OCI-LY3 (cell line): ENCODE measurements at regions not wholly inside any gene's neighbourhood (a gene's known extent, or its start where the extent isn't known, plus 50 kb on each side); places are given as distances from the start of the nearest gene placed in this dataset.

Experiments
- EZH2phosphoT487 ChIP-seq: fragments of 200-600 bp; shearing (Covaris generic); IDR thresholded peaks from 2 replicates; pipeline ENCODE4 v1.6.1; 2018; ENCODE audit warnings: antibody characterized with exemption, mixed run types, low read depth
- TF ChIP-seq, protein P1 (sequence below): fragments of 200-600, 300-600 bp; sonication (generic); IDR thresholded peaks from 2 replicates; pipeline ENCODE4 v1.5.1; 2014; ENCODE audit warnings: antibody characterized with exemption, low read length, low read depth

DNA sequence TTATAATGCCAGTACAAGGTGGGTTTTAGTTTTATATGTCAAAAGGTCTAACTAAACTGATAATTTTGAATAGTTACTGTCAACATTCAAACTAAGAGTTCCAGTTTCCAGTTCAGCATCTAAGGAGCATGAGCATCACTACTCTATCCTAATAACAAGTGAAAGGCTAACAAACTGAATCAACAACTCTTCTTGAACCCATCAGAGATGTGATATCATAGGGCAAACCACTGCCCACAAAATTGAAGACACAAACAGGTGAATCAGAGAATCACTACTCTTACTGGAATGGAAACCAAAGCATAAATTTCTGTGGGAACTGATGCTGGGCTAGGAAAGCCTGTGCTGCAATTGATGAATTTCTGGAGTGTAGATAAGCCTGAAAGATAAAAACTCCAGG lies 140.7 kb upstream of the GRIP1 start:
- TF ChIP-seq, protein P1, sequence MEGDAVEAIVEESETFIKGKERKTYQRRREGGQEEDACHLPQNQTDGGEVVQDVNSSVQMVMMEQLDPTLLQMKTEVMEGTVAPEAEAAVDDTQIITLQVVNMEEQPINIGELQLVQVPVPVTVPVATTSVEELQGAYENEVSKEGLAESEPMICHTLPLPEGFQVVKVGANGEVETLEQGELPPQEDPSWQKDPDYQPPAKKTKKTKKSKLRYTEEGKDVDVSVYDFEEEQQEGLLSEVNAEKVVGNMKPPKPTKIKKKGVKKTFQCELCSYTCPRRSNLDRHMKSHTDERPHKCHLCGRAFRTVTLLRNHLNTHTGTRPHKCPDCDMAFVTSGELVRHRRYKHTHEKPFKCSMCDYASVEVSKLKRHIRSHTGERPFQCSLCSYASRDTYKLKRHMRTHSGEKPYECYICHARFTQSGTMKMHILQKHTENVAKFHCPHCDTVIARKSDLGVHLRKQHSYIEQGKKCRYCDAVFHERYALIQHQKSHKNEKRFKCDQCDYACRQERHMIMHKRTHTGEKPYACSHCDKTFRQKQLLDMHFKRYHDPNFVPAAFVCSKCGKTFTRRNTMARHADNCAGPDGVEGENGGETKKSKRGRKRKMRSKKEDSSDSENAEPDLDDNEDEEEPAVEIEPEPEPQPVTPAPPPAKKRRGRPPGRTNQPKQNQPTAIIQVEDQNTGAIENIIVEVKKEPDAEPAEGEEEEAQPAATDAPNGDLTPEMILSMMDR = no peak
- TF ChIP-seq EZH2phosphoT487 = no peak
